Mesothelial cell of epicardium (in vitro differentiated cells): ENCODE measurements at regions not wholly inside any gene's neighbourhood (a gene's known extent, or its start where the extent isn't known, plus 50 kb on each side); places are given as distances from the start of the nearest gene placed in this dataset.

Source experiments
- DNase-seq, 2 experiments: peaks; one replicate each; pipeline ENCODE4 v3.0.0; 2021; ENCODE audit warnings: low spot score in 2 of 2; ENCODE audit not compliant: unreplicated experiment in 2 of 2
- H3K27ac Mint-ChIP-seq: 2 replicates; pipeline ENCODE4 v1.8.0; 2021; ENCODE audit warnings: mixed read lengths
- H3K27me3 Mint-ChIP-seq: 2 replicates; pipeline ENCODE4 v1.8.0; 2021; ENCODE audit warnings: low read depth, mixed read lengths
- H3K36me3 Mint-ChIP-seq: 2 replicates; pipeline ENCODE4 v1.8.0; 2021; ENCODE audit warnings: mixed read lengths
- H3K4me1 Mint-ChIP-seq: 2 replicates; pipeline ENCODE4 v1.8.0; 2021; ENCODE audit warnings: mixed read lengths
- H3K4me3 Mint-ChIP-seq: 2 replicates; pipeline ENCODE4 v1.8.0; 2021; ENCODE audit warnings: mild to moderate bottlenecking, moderate library complexity, mixed read lengths
- H3K9me3 Mint-ChIP-seq: 2 replicates; pipeline ENCODE4 v1.8.0; 2021; ENCODE audit warnings: mixed read lengths
- TF ChIP-seq, protein P1 (sequence below): fragments of 200-600 bp; sonication (generic); IDR thresholded peaks from one replicate; pipeline ENCODE4 v1.5.0; 2021; ENCODE audit warnings: antibody characterized with exemption; ENCODE audit not compliant: unreplicated experiment

DNA sequence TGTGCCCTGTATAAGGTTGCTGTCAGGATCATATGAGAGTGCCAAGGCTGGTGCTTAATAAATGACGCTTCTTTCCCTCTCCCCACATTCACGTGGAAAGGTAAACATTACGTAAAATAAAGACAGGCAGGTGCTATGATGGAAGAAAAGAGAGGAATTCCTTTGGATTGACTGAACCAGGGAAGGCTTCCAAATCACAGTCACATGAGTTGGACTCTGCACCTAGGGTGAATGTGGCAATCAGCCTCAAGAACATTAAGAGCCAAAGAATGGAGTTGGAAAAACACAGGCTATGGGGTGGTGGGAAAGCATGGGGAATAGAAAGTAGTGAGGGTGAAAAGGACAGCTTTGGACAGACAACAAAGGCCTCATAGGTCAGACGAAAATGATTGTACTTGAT, 473.1 kb downstream of the VRK1 start:
- no peak overlapping the region for H3K27ac Mint-ChIP-seq
- H3K36me3 Mint-ChIP-seq, result no peaks in the 10 kb centered on the region
- H3K4me1 Mint-ChIP-seq, result peaks cover 3% of the 10 kb centered on the region
- no peaks in the 10 kb centered on the region for H3K9me3 Mint-ChIP-seq
- DNase-seq, result no peak
- peaks cover 9% of the 10 kb centered on the region for H3K27me3 Mint-ChIP-seq
- H3K4me3 Mint-ChIP-seq, result no peak overlapping the region
- TF ChIP-seq, protein P1, sequence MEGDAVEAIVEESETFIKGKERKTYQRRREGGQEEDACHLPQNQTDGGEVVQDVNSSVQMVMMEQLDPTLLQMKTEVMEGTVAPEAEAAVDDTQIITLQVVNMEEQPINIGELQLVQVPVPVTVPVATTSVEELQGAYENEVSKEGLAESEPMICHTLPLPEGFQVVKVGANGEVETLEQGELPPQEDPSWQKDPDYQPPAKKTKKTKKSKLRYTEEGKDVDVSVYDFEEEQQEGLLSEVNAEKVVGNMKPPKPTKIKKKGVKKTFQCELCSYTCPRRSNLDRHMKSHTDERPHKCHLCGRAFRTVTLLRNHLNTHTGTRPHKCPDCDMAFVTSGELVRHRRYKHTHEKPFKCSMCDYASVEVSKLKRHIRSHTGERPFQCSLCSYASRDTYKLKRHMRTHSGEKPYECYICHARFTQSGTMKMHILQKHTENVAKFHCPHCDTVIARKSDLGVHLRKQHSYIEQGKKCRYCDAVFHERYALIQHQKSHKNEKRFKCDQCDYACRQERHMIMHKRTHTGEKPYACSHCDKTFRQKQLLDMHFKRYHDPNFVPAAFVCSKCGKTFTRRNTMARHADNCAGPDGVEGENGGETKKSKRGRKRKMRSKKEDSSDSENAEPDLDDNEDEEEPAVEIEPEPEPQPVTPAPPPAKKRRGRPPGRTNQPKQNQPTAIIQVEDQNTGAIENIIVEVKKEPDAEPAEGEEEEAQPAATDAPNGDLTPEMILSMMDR, result no peak

DNA sequence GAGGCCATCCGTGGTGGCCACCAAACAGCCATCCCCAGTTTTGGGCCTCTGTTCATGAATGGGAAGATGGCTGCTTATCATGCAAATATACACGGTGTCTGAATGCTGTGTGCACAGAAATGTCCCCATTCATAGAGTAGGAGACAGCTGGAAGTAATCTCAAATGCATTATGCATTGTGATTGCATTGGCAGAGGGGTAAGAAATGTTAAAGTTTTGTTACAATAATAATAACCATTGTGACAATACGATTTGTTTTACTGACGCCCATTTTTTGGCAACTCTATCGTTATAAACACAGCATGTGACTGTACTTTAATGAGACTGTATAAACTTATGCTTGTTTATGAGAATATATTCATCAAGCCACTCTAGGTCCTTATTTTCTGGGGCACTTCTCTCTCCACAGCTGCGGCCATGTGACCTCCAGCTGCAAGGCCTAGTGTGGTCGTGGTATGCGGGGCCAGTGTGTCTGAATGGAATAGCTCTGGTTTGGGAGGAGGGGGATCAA, 474.3 kb downstream of the VRK1 start:
- Mint-ChIP-seq H3K4me3 (no peak overlapping the region), H3K4me1 (peaks cover 2% of the 10 kb centered on the region), H3K27ac (no peak overlapping the region), H3K9me3 (no peaks in the 10 kb centered on the region), H3K36me3 (no peaks in the 10 kb centered on the region), H3K27me3 (peaks cover 17% of the 10 kb centered on the region)
- DNase-seq, result no peak
- TF ChIP-seq, protein P1, result no peak

DNA sequence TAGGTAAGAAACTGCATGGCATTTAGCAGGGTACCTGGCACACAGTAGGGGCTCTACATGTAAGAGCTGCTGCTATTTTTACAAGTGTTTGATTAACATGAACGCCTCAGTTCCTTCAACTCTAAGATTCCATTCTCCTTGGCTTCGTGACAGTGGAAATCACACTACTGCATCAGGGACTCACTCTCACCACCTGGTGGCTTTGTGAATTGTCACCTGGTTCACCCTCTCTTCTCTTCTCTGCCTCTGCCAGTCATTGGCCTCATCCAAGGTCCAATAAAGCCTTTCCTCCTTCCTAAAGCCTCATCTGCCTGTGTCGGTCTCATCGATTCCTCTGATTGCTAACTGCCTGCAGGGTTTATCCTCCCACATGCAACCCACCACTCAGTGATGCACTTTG, 476.4 kb downstream of the VRK1 start:
- Mint-ChIP-seq H3K9me3 (no peaks in the 10 kb centered on the region), H3K36me3 (no peaks in the 10 kb centered on the region), H3K27ac (no peak overlapping the region), H3K4me1 (no peaks in the 10 kb centered on the region), H3K27me3 (peaks cover 29% of the 10 kb centered on the region), H3K4me3 (no peak overlapping the region)
- no peak for DNase-seq
- TF ChIP-seq, protein P1, result no peak

DNA sequence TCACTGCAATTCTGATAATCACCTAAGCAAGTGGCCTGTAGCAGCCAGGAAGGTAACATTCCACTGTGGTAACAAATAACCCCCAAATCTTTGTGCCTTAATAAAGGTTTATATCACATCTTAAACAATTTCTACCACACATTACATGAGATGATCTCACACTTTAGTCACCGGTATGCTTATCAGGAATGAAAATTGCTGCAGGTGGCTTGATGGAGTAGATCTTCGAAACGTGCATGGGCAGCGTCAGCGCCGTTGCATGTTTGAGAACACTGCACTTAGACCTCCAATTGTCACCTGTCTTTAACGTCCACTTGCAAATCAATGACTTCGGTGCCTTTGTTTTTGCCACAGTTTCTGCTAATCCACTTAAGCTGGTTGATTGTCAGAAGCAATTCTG, 477.4 kb downstream of the VRK1 start:
- no peak overlapping the region for H3K4me3 Mint-ChIP-seq
- no peak for DNase-seq
- H3K4me1 Mint-ChIP-seq, result no peaks in the 10 kb centered on the region

DNA sequence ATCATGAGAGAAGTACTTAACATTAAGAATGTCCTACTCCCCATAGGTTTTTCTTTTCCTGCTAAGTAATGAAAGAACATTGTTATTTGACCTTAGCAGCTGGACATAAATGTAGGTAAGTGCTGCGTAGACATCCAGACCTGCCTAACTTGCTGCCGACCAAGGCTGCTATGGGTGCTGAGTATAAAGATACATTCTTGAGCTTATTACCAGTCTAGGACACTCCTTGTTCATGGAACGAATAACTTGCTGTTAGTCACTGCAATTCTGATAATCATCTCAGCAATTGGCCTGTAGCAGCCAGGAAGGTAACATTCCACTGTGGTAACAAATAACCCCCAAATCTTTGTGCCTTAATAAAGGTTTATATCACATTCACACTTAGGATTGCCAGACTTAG, 478.1 kb downstream of the VRK1 start:
- Mint-ChIP-seq H3K36me3 (no peaks in the 10 kb centered on the region), H3K27ac (no peak overlapping the region), H3K4me1 (no peaks in the 10 kb centered on the region), H3K4me3 (no peak overlapping the region), H3K27me3 (peaks cover 30% of the 10 kb centered on the region), H3K9me3 (no peaks in the 10 kb centered on the region)
- DNase-seq, result no peak
- TF ChIP-seq, protein P1, result no peak

More for the DNA sequence above, 477.4 kb downstream of the VRK1 start:
- no peaks in the 10 kb centered on the region for H3K9me3 Mint-ChIP-seq
- TF ChIP-seq, protein P1, result no peak
- no peaks in the 10 kb centered on the region for H3K36me3 Mint-ChIP-seq
- peaks cover 30% of the 10 kb centered on the region for H3K27me3 Mint-ChIP-seq
- H3K27ac Mint-ChIP-seq, result no peak overlapping the region

DNA sequence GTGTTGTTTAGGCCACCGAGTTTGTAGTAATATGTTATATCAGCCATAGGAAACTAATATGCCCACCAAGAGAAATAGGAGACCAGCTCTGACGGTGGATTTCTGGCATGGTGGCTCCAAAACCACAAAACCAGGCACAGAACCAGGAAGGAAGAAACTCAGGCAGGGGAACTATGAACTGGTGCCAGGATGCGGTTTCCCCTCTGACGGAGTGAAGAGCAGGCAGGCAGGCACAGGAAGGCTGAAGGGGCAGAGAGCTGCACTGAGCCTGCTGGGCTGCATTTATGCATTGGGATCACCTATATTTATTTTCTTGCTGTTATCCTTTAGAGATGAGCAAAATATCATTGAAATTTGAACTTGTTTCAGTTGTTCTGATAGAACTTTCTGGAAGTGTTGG, 479.4 kb downstream of the VRK1 start:
- TF ChIP-seq, protein P1, result no peak
- Mint-ChIP-seq H3K9me3 (no peaks in the 10 kb centered on the region), H3K4me3 (no peak overlapping the region), H3K27me3 (peaks cover 30% of the 10 kb centered on the region), H3K36me3 (no peaks in the 10 kb centered on the region), H3K27ac (no peak overlapping the region), H3K4me1 (no peaks in the 10 kb centered on the region)
- no peak for DNase-seq
